ENCODE measurements at regions not wholly inside any gene's neighbourhood (a gene's known extent, or its start where the extent isn't known, plus 50 kb on each side); places are given as distances from the start of the nearest gene placed in this dataset.

GRCh38 chr21:28516021-28516420, 476.7 kb downstream of the LTN1 start:
- H3K4me2 ChIP-seq = no peak overlapping the region
- H3K27ac Mint-ChIP-seq = no peak overlapping the region
- H3F3A ChIP-seq (replicated peaks; ENCODE audit: low read depth) = no peaks in the 10 kb centered on the region
- peaks cover 6% of the 10 kb centered on the region; the same call in 2 of the 3 replicates for H3K4me1 Mint-ChIP-seq
- no peaks in the 10 kb centered on the region for H3K27me3 ChIP-seq (ENCODE audit: insufficient read depth)
- H3K36me3 Mint-ChIP-seq (ENCODE audit: low read depth) = no peaks in the 10 kb centered on the region
- H3K36me3 ChIP-seq (ENCODE audit: insufficient read depth) = no peaks in the 10 kb centered on the region
- no peaks in the 10 kb centered on the region; the same call in 1 of the 2 replicates for H3K9me2 ChIP-seq (ENCODE audit: insufficient read depth)
- DNase-seq (ENCODE audit: low spot score) (no peak), ATAC-seq (no peak)
- no peak overlapping the region for H3K27ac ChIP-seq (ENCODE audit: low read depth)
- no peaks in the 10 kb centered on the region for H3K9me3 Mint-ChIP-seq
- no peaks in the 10 kb centered on the region for H3K79me2 ChIP-seq (replicated peaks; ENCODE audit: insufficient read depth)
- H2AFZ ChIP-seq = no peak overlapping the region
- H3K4me1 ChIP-seq (ENCODE audit: insufficient read depth) = peaks cover 3% of the 10 kb centered on the region
- no peak overlapping the region for H3K4me3 ChIP-seq
- TF ChIP-seq ZNF462 (CRISPR knock-in tag; IDR thresholded peaks at IDR 0.05) (no peak), EZH2phosphoT487 (IDR thresholded peaks at IDR 0.05; ENCODE audit: unreplicated experiment) (no peak), ZNF114 (CRISPR knock-in tag; IDR thresholded peaks at IDR 0.05) (no peak), ZNF331 (CRISPR knock-in tag; IDR thresholded peaks at IDR 0.05; ENCODE audit: low read depth) (no peak), STAT1 (IDR thresholded peaks at IDR 0.05; ENCODE audit: unreplicated experiment) (no peak), CTCF (conservative IDR thresholded peaks at IDR 0.05; ENCODE audit: low read depth in 2 of 2) (no peak), CREB1 (CRISPR knock-in tag; IDR thresholded peaks at IDR 0.05; ENCODE audit: low read depth) (no peak), NANOG (IDR thresholded peaks at IDR 0.05; ENCODE audit: borderline replicate concordance) (no peak), POLR2AphosphoS5 (IDR thresholded peaks at IDR 0.05; ENCODE audit: low read depth) (no peak), ETS1 (IDR thresholded peaks at IDR 0.05) (no peak), JUNB (IDR thresholded peaks at IDR 0.05; ENCODE audit: unreplicated experiment) (no peak)
- TF ChIP-seq, protein P1, sequence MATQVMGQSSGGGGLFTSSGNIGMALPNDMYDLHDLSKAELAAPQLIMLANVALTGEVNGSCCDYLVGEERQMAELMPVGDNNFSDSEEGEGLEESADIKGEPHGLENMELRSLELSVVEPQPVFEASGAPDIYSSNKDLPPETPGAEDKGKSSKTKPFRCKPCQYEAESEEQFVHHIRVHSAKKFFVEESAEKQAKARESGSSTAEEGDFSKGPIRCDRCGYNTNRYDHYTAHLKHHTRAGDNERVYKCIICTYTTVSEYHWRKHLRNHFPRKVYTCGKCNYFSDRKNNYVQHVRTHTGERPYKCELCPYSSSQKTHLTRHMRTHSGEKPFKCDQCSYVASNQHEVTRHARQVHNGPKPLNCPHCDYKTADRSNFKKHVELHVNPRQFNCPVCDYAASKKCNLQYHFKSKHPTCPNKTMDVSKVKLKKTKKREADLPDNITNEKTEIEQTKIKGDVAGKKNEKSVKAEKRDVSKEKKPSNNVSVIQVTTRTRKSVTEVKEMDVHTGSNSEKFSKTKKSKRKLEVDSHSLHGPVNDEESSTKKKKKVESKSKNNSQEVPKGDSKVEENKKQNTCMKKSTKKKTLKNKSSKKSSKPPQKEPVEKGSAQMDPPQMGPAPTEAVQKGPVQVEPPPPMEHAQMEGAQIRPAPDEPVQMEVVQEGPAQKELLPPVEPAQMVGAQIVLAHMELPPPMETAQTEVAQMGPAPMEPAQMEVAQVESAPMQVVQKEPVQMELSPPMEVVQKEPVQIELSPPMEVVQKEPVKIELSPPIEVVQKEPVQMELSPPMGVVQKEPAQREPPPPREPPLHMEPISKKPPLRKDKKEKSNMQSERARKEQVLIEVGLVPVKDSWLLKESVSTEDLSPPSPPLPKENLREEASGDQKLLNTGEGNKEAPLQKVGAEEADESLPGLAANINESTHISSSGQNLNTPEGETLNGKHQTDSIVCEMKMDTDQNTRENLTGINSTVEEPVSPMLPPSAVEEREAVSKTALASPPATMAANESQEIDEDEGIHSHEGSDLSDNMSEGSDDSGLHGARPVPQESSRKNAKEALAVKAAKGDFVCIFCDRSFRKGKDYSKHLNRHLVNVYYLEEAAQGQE (IDR thresholded peaks at IDR 0.05; ENCODE audit: unreplicated experiment) = no peak
- H3K4me3 Mint-ChIP-seq = no peak overlapping the region
- H3K27me3 Mint-ChIP-seq (ENCODE audit: insufficient read depth, low read depth, poor library complexity) = no peaks in the 10 kb centered on the region
- H4K20me1 ChIP-seq (replicated peaks; ENCODE audit: insufficient read depth) = no peaks in the 10 kb centered on the region

Data from GM23338 (cell line).